ENCODE measurements at regions not wholly inside any gene's neighbourhood (a gene's known extent, or its start where the extent isn't known, plus 50 kb on each side); places are given as distances from the start of the nearest gene placed in this dataset.

DNA sequence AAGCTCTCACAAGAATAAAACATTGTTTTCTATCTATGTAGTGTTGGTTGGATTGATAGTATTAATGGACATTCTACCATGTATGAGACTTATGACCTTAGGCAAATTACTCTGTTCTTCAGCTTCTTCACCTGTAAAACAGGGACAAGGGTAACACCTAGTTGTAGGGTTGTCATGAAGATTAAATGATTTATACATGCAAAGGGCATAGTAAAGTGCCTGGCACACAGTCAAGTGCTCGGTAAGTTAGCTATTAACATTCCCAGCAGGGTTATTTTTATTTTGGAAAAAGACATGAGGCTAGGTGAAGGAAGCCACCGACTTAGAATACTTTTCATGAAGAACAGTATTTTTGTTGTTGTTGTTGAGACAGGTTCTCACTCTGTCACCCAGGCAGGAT is 71.2 kb upstream of the PLXNC1 start:
- Histone ChIP-seq H3K4me1 (ENCODE audit: low read length) (peaks cover 10% of the 10 kb centered on the region), H3K9ac (ENCODE audit: low read length) (no peak overlapping the region), H3K4me2 (ENCODE audit: low read length) (no peak overlapping the region), H3K4me3 (ENCODE audit: low read length) (no peak overlapping the region), H3K27me3 (ENCODE audit: low read depth, low read length) (peaks cover 20% of the 10 kb centered on the region), H4K20me1 (ENCODE audit: insufficient read depth, low read length) (no peaks in the 10 kb centered on the region), H3K79me2 (ENCODE audit: low read length) (no peaks in the 10 kb centered on the region), H2AFZ (ENCODE audit: low read depth, low read length) (no peak overlapping the region), H3K36me3 (replicated peaks; ENCODE audit: low read depth, low read length) (no peaks in the 10 kb centered on the region), H3K9me3 (ENCODE audit: insufficient read depth, low read length) (no peaks in the 10 kb centered on the region), H3K27ac (ENCODE audit: low read length) (no peak overlapping the region)
- TF ChIP-seq, protein P1, sequence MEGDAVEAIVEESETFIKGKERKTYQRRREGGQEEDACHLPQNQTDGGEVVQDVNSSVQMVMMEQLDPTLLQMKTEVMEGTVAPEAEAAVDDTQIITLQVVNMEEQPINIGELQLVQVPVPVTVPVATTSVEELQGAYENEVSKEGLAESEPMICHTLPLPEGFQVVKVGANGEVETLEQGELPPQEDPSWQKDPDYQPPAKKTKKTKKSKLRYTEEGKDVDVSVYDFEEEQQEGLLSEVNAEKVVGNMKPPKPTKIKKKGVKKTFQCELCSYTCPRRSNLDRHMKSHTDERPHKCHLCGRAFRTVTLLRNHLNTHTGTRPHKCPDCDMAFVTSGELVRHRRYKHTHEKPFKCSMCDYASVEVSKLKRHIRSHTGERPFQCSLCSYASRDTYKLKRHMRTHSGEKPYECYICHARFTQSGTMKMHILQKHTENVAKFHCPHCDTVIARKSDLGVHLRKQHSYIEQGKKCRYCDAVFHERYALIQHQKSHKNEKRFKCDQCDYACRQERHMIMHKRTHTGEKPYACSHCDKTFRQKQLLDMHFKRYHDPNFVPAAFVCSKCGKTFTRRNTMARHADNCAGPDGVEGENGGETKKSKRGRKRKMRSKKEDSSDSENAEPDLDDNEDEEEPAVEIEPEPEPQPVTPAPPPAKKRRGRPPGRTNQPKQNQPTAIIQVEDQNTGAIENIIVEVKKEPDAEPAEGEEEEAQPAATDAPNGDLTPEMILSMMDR (IDR thresholded peaks at IDR 0.05; ENCODE audit: low read depth, low read length) = no peak

DNA sequence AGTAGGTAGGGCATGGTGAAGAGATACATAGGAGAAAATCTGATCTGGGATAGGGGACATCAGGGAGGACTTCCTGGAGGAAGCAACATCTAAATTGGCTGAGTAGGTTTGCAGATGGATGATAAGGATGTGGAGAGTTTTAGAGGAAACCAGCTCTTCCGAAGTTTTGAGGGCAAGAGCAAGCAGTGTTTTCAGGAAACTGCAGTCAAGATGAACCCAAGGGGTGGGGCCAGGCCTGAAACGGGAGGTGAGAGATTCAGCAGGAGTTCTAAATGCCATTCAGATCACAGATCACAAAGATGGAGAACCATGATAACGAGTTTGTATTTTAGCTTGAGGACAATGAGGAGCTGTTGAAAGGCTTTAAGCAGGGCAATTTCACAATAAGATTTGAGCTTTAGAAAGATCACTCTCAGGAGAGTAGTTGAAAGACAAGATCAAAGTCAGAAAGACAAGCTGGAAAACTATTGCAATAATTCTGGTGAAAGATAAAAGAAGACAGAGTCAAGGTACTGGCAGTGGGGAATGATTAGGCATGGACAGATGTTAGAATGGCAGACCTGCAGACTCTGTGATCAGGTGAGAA is 70.1 kb upstream of the PLXNC1 start:
- H3K4me3 ChIP-seq (ENCODE audit: low read length) = no peak overlapping the region

DNA sequence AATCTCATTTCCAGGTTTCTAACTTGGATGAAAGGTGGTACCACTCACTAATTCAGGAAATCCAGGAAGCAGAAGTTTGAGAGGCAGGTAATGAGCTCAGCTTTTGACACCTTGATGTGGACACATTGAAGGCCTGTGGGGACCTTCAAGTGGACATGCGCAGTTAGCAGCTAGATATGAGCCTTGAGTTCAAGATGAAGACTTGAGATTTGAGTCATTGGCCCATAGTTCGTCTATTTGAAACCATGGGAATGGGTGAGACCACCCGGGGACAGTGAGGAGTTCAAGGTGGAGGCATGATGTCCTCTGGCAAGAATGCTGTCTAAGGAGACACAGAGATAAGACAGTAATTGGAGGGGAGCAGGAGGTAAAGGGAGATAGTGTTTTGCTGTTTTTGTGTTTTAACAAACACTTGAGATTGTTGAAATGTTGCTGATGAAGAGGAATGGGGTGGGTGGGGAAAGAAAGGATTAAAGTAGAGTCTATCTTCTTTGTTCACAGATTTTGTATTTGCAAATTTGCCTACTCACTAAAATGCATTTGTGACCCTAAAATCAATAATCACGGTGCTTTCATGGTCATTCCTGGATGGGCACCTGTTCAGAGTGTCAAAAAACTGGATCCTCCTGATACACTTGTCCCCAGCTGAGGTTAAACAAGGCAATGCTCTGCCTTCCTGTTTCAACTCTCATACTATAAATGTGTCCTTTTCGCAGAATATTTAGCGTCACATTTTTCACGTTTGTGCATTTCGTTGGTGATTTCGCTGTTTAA is 69.5 kb upstream of the PLXNC1 start:
- no peaks in the 10 kb centered on the region for H3K79me2 ChIP-seq (ENCODE audit: low read length)
- H4K20me1 ChIP-seq (ENCODE audit: insufficient read depth, low read length) = no peaks in the 10 kb centered on the region
- TF ChIP-seq, protein P1 (IDR thresholded peaks at IDR 0.05; ENCODE audit: low read depth, low read length) = no peak
- TF ChIP-seq EZH2phosphoT487 (IDR thresholded peaks at IDR 0.05; ENCODE audit: low read depth) = no peak
- H3K27ac ChIP-seq (ENCODE audit: low read length) = no peak overlapping the region
- H3K4me1 ChIP-seq (ENCODE audit: low read length) = peaks cover 10% of the 10 kb centered on the region
- no peaks in the 10 kb centered on the region for H3K9me3 ChIP-seq (ENCODE audit: insufficient read depth, low read length)
- H3K4me2 ChIP-seq (ENCODE audit: low read length) = no peak overlapping the region
- no peak overlapping the region for H3K4me3 ChIP-seq (ENCODE audit: low read length)
- no peak overlapping the region for H2AFZ ChIP-seq (ENCODE audit: low read depth, low read length)
- peaks cover 20% of the 10 kb centered on the region for H3K27me3 ChIP-seq (ENCODE audit: low read depth, low read length)
- no peaks in the 10 kb centered on the region for H3K36me3 ChIP-seq (replicated peaks; ENCODE audit: low read depth, low read length)
- no peak overlapping the region for H3K9ac ChIP-seq (ENCODE audit: low read length)

More for the DNA sequence above, 70.1 kb upstream of the PLXNC1 start:
- Histone ChIP-seq H3K9me3 (ENCODE audit: insufficient read depth, low read length) (no peaks in the 10 kb centered on the region), H3K27ac (ENCODE audit: low read length) (no peak overlapping the region), H3K27me3 (ENCODE audit: low read depth, low read length) (peaks cover 20% of the 10 kb centered on the region), H4K20me1 (ENCODE audit: insufficient read depth, low read length) (no peaks in the 10 kb centered on the region), H3K4me2 (ENCODE audit: low read length) (no peak overlapping the region), H3K36me3 (replicated peaks; ENCODE audit: low read depth, low read length) (no peaks in the 10 kb centered on the region), H3K9ac (ENCODE audit: low read length) (no peak overlapping the region), H2AFZ (ENCODE audit: low read depth, low read length) (no peak overlapping the region), H3K79me2 (ENCODE audit: low read length) (no peaks in the 10 kb centered on the region), H3K4me1 (ENCODE audit: low read length) (peaks cover 10% of the 10 kb centered on the region)
- no peak for TF ChIP-seq EZH2phosphoT487 (IDR thresholded peaks at IDR 0.05; ENCODE audit: low read depth)
- TF ChIP-seq, protein P1 (IDR thresholded peaks at IDR 0.05; ENCODE audit: low read depth, low read length) = no peak

DNA sequence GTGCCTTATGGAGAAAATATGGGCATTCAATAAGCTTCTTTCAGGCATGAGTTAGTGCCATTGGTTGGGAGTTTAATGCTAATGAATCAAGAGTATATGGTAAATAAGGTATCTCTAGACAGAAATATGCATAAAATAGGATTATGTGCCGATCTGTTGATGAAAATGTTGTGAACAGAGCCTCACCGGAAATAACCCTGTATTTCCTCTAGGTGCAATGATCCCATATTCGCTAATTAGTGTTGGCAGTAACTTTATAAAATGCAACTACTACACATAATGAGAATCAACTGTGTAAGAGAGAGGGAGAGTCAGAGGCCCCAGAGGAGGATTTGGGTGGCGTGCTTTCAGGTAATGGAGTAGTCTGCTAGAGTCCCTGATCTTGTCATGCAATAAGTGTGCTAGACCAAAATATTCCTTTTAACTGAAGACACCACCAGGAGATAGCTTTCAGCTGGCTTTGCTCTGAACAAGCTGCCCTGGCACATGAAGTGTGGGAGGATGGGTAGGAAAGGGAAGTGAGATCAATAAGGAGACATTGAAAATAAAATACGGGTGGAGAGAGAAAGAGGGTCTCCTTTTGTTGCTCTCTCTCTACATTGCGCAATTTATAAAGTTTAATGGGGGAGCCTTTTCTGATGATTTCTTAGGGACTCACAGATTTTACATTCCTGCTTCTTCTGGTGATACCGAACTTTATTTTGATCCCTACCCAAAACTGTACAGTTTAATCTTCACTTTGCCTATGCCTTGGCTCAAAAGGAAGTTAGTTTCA is 68.6 kb upstream of the PLXNC1 start:
- no peak overlapping the region for H3K27ac ChIP-seq (ENCODE audit: low read length)
- H3K27me3 ChIP-seq (ENCODE audit: low read depth, low read length) = peaks cover 20% of the 10 kb centered on the region
- no peaks in the 10 kb centered on the region for H3K9me3 ChIP-seq (ENCODE audit: insufficient read depth, low read length)
- H3K36me3 ChIP-seq (replicated peaks; ENCODE audit: low read depth, low read length) = no peaks in the 10 kb centered on the region
- H3K4me1 ChIP-seq (ENCODE audit: low read length) = peaks cover 10% of the 10 kb centered on the region
- TF ChIP-seq EZH2phosphoT487 (IDR thresholded peaks at IDR 0.05; ENCODE audit: low read depth) = no peak
- TF ChIP-seq, protein P1 (IDR thresholded peaks at IDR 0.05; ENCODE audit: low read depth, low read length) = no peak
- peak overlapping the region; percentile 11; the same call in 1 of the 2 replicates for H3K4me2 ChIP-seq (ENCODE audit: low read length)
- no peaks in the 10 kb centered on the region for H4K20me1 ChIP-seq (ENCODE audit: insufficient read depth, low read length)
- no peak overlapping the region for H2AFZ ChIP-seq (ENCODE audit: low read depth, low read length)
- H3K9ac ChIP-seq (ENCODE audit: low read length) = no peak overlapping the region
- no peak overlapping the region for H3K4me3 ChIP-seq (ENCODE audit: low read length)
- no peaks in the 10 kb centered on the region for H3K79me2 ChIP-seq (ENCODE audit: low read length)
